ENCODE measurements at regions not wholly inside any gene's neighbourhood (a gene's known extent, or its start where the extent isn't known, plus 50 kb on each side); places are given as distances from the start of the nearest gene placed in this dataset.

- in situ Hi-C loops (cut with MboI) = no loop called here
- Histone ChIP-seq H3K27ac (no peak overlapping the region), H3K4me1 (ENCODE audit: insufficient read depth) (no peaks in the 10 kb centered on the region), H3K9ac (no peak overlapping the region), H3F3A (ENCODE audit: insufficient read depth) (no peaks in the 10 kb centered on the region), H3K4me2 (ENCODE audit: unreplicated experiment) (no peak overlapping the region), H3K4me3 (no peak overlapping the region), H3K36me3 (ENCODE audit: low read depth) (no peaks in the 10 kb centered on the region), H4K20me1 (ENCODE audit: insufficient read depth) (no peaks in the 10 kb centered on the region), H3K9me3 (ENCODE audit: low read depth) (no peaks in the 10 kb centered on the region), H2AFZ (no peak overlapping the region), H3K79me2 (ENCODE audit: insufficient read depth) (no peaks in the 10 kb centered on the region), H3K27me3 (replicated peaks; ENCODE audit: insufficient read depth) (no peaks in the 10 kb centered on the region; the same call in 1 of the 2 replicates), H3K9me2 (ENCODE audit: insufficient read depth) (no peaks in the 10 kb centered on the region)
- 43 to 44% methylated on average over 6 of the region's 6 CpGs for WGBS, 2 experiments (ENCODE audit: low coverage in 1 of 2, low lambda C conversion rate in 2 of 2, missing lambda C conversion rate in 2 of 2)
- no peak for DNase-seq
- TF ChIP-seq EZH2phosphoT487 (IDR thresholded peaks at IDR 0.05; ENCODE audit: insufficient read depth, low read depth) = no peak
- TF ChIP-seq EZH2 (IDR thresholded peaks at IDR 0.05; ENCODE audit: insufficient read depth, poor library complexity, severe bottlenecking) = no peak
These were observed 159.6 kb upstream of the CADM1 start for GRCh38 chr11:115663790-115664189.

DNA sequence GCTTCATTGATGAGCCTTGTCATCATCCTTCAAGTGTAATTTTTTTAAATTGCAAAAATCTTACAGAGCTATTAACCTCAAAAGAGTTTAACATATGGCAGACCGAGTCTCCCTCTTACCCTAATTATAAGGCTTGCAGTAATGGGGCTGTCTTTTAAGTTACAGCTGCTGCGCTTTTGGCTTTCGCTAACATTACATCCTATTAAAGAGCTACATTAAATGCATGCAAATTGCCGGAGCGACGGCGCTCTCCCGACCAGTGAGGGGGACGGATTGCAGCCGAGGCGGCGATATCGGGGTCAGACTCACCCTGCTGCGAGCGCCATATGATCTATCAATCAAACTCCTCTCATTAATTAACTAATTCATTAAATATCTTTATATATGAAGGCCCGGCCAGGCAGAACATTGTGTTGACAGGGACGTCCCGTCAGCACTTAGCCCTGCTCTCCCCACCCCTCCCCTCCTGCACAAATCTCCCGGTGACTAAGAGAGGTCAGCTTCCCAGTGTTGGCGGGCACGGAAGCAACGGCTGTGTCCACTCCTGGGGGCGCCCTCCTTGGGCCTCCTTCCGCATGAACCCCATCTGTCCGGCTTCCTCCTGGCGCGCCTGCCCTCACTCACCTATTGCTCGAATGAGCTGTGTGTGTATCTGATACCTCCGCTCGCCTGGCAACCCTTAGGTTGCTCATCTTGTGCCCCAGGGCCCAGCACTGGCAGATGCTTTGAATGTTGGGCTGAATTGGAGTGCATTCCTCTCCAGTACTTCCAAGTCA is 156.0 kb upstream of the CADM1 start:
- Histone ChIP-seq H3K27me3 (replicated peaks; ENCODE audit: insufficient read depth) (no peaks in the 10 kb centered on the region; the same call in 1 of the 2 replicates), H3K79me2 (ENCODE audit: insufficient read depth) (no peaks in the 10 kb centered on the region)

DNA sequence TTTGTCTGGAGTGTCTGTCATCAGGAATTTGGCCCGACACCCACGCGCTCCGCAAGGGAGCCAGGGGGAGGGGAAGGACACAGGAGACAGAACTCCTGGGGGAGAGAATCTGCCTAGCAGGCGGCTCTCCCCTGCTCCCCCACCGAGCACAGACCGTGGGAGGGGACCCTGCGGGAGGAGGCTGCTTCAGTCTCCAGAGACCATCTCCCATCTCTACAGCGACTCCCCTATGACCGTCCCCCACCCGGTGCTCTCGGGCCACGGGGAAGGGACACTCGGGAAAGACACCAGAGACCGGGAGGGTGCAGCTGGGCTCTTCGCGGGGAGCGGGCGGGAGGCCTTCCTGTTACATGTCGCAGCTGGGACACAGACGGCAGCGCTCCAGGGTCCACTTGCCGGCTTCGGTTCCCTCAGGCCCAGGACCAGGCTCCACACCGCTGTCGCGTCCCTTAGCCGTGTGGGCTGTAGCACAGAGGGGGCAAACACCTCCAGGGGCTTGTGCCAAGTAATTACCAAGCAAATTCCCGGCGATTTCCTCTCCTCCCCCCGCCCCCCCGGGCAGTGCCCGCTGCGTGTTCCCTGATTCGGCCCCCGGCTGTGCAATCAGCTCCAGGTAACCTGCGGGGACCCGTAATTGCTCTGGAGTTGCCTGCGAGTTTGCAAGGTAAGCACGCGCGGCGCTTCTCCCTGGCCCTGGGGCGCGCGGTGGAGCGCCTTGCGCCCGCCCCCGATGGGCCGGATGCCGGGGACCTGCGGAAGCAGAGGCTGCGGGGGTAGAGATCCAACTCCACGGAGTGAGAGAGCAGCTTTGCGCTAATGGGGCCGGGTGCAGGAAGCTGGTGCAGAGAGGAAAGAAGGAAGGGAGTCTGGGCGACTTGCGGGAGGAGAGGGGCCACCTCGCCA is 155.1 kb upstream of the CADM1 start:
- H3K27me3 ChIP-seq (replicated peaks; ENCODE audit: insufficient read depth) = no peaks in the 10 kb centered on the region; the same call in 1 of the 2 replicates
- no peak overlapping the region for H3K4me3 ChIP-seq
- no peaks in the 10 kb centered on the region for H3K9me3 ChIP-seq (ENCODE audit: low read depth)
- H3K9ac ChIP-seq = no peak overlapping the region
- no peaks in the 10 kb centered on the region for H3K36me3 ChIP-seq (ENCODE audit: low read depth)
- H4K20me1 ChIP-seq (ENCODE audit: insufficient read depth) = no peaks in the 10 kb centered on the region
- H2AFZ ChIP-seq = no peak overlapping the region
- no peaks in the 10 kb centered on the region for H3K9me2 ChIP-seq (ENCODE audit: insufficient read depth)
- no peak overlapping the region for H3K4me2 ChIP-seq (ENCODE audit: unreplicated experiment)
- TF ChIP-seq EZH2 (IDR thresholded peaks at IDR 0.05; ENCODE audit: insufficient read depth, poor library complexity, severe bottlenecking) (no peak), EZH2phosphoT487 (IDR thresholded peaks at IDR 0.05; ENCODE audit: insufficient read depth, low read depth) (no peak)
- in situ Hi-C loops (cut with MboI) = no loop called here
- no peaks in the 10 kb centered on the region for H3K79me2 ChIP-seq (ENCODE audit: insufficient read depth)
- H3F3A ChIP-seq (ENCODE audit: insufficient read depth) = no peaks in the 10 kb centered on the region
- no peaks in the 10 kb centered on the region for H3K4me1 ChIP-seq (ENCODE audit: insufficient read depth)
- H3K27ac ChIP-seq = no peak overlapping the region
- WGBS, 2 experiments (ENCODE audit: low coverage in 1 of 2, low lambda C conversion rate in 2 of 2, missing lambda C conversion rate in 2 of 2) = 5 to 6% methylated on average over 53 of the region's 60 CpGs
- no peak for DNase-seq

More for the DNA sequence above, 156.0 kb upstream of the CADM1 start:
- Histone ChIP-seq H3K4me1 (ENCODE audit: insufficient read depth) (no peaks in the 10 kb centered on the region), H3K36me3 (ENCODE audit: low read depth) (no peaks in the 10 kb centered on the region), H3K9me2 (ENCODE audit: insufficient read depth) (no peaks in the 10 kb centered on the region), H3K9me3 (ENCODE audit: low read depth) (no peaks in the 10 kb centered on the region), H2AFZ (no peak overlapping the region), H3K4me2 (ENCODE audit: unreplicated experiment) (no peak overlapping the region), H3F3A (ENCODE audit: insufficient read depth) (no peaks in the 10 kb centered on the region), H4K20me1 (ENCODE audit: insufficient read depth) (no peaks in the 10 kb centered on the region), H3K4me3 (no peak overlapping the region), H3K27ac (no peak overlapping the region), H3K9ac (no peak overlapping the region)
- TF ChIP-seq EZH2 (IDR thresholded peaks at IDR 0.05; ENCODE audit: insufficient read depth, poor library complexity, severe bottlenecking) (no peak), EZH2phosphoT487 (IDR thresholded peaks at IDR 0.05; ENCODE audit: insufficient read depth, low read depth) (no peak)
- in situ Hi-C loops (cut with MboI) = no loop called here
- DNase-seq = no peak
- 83 to 84% methylated on average over 29 to 30 of the region's 30 CpGs for WGBS, 2 experiments (ENCODE audit: low coverage in 1 of 2, low lambda C conversion rate in 2 of 2, missing lambda C conversion rate in 2 of 2)

DNA sequence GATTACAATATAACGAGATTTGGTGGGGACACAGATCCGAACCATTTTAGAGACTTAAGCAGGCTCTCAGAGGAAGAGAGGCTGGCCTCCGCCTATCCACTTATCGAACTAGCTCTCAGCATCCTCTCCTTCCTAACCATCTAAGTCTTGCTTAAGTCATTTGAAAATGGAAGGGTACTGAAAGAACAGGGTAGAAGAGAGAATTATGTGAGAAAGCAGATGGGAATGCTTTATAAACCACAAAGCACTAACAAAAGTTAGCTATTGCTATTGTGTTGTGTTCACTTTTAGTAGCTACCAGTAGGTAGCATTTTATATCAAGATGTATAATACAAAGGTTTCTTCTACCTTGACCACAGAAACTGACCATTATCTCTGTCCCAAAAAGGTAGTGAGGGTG is 153.4 kb upstream of the CADM1 start:
- no peak for TF ChIP-seq EZH2phosphoT487 (IDR thresholded peaks at IDR 0.05; ENCODE audit: insufficient read depth, low read depth)
- no peak overlapping the region for H3K4me3 ChIP-seq
- H2AFZ ChIP-seq = no peak overlapping the region
- no peaks in the 10 kb centered on the region for H3F3A ChIP-seq (ENCODE audit: insufficient read depth)
- H3K79me2 ChIP-seq (ENCODE audit: insufficient read depth) = no peaks in the 10 kb centered on the region
- no peaks in the 10 kb centered on the region for H3K9me2 ChIP-seq (ENCODE audit: insufficient read depth)
- no peak overlapping the region for H3K9ac ChIP-seq
- in situ Hi-C loops (cut with MboI) = no loop called here
- H3K9me3 ChIP-seq (ENCODE audit: low read depth) = no peaks in the 10 kb centered on the region
- H3K27ac ChIP-seq = no peak overlapping the region
- no peaks in the 10 kb centered on the region; the same call in 1 of the 2 replicates for H3K27me3 ChIP-seq (replicated peaks; ENCODE audit: insufficient read depth)
- no peaks in the 10 kb centered on the region for H3K36me3 ChIP-seq (ENCODE audit: low read depth)
- no peaks in the 10 kb centered on the region for H3K4me1 ChIP-seq (ENCODE audit: insufficient read depth)
- no peak for DNase-seq
- no peaks in the 10 kb centered on the region for H4K20me1 ChIP-seq (ENCODE audit: insufficient read depth)
- H3K4me2 ChIP-seq (ENCODE audit: unreplicated experiment) = no peak overlapping the region
- 71 to 85% methylated on average over 4 of the region's 4 CpGs for WGBS, 2 experiments (ENCODE audit: low coverage in 1 of 2, low lambda C conversion rate in 2 of 2, missing lambda C conversion rate in 2 of 2)

Measured in GM23248 (cell line).